ENCODE measurements at regions not wholly inside any gene's neighbourhood (a gene's known extent, or its start where the extent isn't known, plus 50 kb on each side); places are given as distances from the start of the nearest gene placed in this dataset.

DNA sequence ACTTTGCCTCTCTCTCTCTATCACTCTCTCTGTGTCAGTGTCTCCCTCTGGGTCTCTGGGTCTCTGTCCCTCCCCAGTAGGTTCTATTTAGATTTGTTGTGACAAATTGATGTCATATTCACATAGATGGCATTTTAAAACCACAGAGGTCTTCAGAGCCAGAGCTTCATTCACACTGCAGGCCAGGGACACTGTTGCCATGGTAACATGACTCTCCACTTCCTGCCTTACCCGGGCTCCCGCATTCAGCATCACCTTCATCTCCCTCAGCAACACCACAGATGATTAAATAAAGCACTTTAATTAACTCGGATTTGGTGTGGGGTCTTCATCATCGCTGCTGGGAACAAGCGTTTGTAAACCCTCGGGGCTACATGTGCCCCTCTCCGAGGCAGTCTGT lies 132.6 kb downstream of the ETS2 start:
- TF ChIP-seq, protein P1, sequence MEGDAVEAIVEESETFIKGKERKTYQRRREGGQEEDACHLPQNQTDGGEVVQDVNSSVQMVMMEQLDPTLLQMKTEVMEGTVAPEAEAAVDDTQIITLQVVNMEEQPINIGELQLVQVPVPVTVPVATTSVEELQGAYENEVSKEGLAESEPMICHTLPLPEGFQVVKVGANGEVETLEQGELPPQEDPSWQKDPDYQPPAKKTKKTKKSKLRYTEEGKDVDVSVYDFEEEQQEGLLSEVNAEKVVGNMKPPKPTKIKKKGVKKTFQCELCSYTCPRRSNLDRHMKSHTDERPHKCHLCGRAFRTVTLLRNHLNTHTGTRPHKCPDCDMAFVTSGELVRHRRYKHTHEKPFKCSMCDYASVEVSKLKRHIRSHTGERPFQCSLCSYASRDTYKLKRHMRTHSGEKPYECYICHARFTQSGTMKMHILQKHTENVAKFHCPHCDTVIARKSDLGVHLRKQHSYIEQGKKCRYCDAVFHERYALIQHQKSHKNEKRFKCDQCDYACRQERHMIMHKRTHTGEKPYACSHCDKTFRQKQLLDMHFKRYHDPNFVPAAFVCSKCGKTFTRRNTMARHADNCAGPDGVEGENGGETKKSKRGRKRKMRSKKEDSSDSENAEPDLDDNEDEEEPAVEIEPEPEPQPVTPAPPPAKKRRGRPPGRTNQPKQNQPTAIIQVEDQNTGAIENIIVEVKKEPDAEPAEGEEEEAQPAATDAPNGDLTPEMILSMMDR (IDR thresholded peaks at IDR 0.05): no peak
- no peak for TF ChIP-seq POLR2A (IDR thresholded peaks at IDR 0.05)

Measured in lower leg skin (tissue), 3 donors.